H9 (cell line): ENCODE measurements at regions not wholly inside any gene's neighbourhood (a gene's known extent, or its start where the extent isn't known, plus 50 kb on each side); places are given as distances from the start of the nearest gene placed in this dataset.

Experiments
- DNase-seq: peaks from one replicate; pipeline ENCODE4 v3.0.0-alpha.2; 2017
- H2AFZ ChIP-seq: one replicate; pipeline ENCODE4 v1.6.1; 2013; ENCODE audit warnings: mild to moderate bottlenecking, low read length, control low read depth, moderate library complexity
- H2AK5ac ChIP-seq: 2 replicates; pipeline ENCODE4 v1.6.1; 2013; ENCODE audit warnings: low read length, control low read depth, mixed read lengths; ENCODE audit not compliant: insufficient read length
- H2BK120ac ChIP-seq: one replicate; pipeline ENCODE4 v1.6.1; 2013; ENCODE audit warnings: low read depth, mild to moderate bottlenecking, low read length, control low read depth, inconsistent platforms; ENCODE audit not compliant: poor library complexity, severe bottlenecking
- H2BK12ac ChIP-seq: 2 replicates; pipeline ENCODE4 v1.6.1; 2013; ENCODE audit warnings: low read length, control low read depth, mixed read lengths, low read depth; ENCODE audit not compliant: insufficient read length
- H2BK15ac ChIP-seq: 2 replicates; pipeline ENCODE4 v1.6.1; 2013; ENCODE audit warnings: low read depth, low read length, control low read depth
- H2BK20ac ChIP-seq: one replicate; pipeline ENCODE4 v1.6.1; 2013; ENCODE audit warnings: low read depth, mild to moderate bottlenecking, low read length, control low read depth, inconsistent platforms; ENCODE audit not compliant: poor library complexity, severe bottlenecking
- H2BK5ac ChIP-seq: 2 replicates; pipeline ENCODE4 v1.6.1; 2013; ENCODE audit warnings: low read length, control low read depth, mixed read lengths; ENCODE audit not compliant: insufficient read length
- H3K14ac ChIP-seq: 2 replicates; pipeline ENCODE4 v1.6.1; 2013; ENCODE audit warnings: low read length, control low read depth; ENCODE audit not compliant: insufficient read depth
- H3K18ac ChIP-seq: 2 replicates; pipeline ENCODE4 v1.6.1; 2013; ENCODE audit warnings: low read depth, mild to moderate bottlenecking, mixed read lengths, low read length, control low read depth; ENCODE audit not compliant: insufficient read length
- H3K23ac ChIP-seq: 2 replicates; pipeline ENCODE4 v1.6.1; 2013; ENCODE audit warnings: low read length, control low read depth, mixed read lengths, low read depth; ENCODE audit not compliant: insufficient read length
- H3K23me2 ChIP-seq: 2 replicates; pipeline ENCODE4 v1.6.1; 2013; ENCODE audit warnings: low read depth, mild to moderate bottlenecking, mixed read lengths, low read length, control low read depth; ENCODE audit not compliant: insufficient read length, poor library complexity, severe bottlenecking
- H3K27ac ChIP-seq: 2 replicates; pipeline ENCODE4 v1.5.1; 2013; ENCODE audit warnings: low read length, control low read depth, mixed read lengths, low read depth; ENCODE audit not compliant: insufficient read length
- H3K27me3 ChIP-seq: 2 replicates; pipeline ENCODE4 v1.6.1; 2013; ENCODE audit warnings: low read length, control low read depth, inconsistent platforms; ENCODE audit not compliant: insufficient read depth
- H3K4ac ChIP-seq: 2 replicates; pipeline ENCODE4 v1.6.1; 2013; ENCODE audit warnings: low read depth, mild to moderate bottlenecking, control low read depth, inconsistent platforms, low read length, moderate library complexity
- H3K4me1 ChIP-seq: 2 replicates; pipeline ENCODE4 v1.6.1; 2013; ENCODE audit warnings: low read length, control low read depth, inconsistent platforms; ENCODE audit not compliant: insufficient read depth
- H3K4me2 ChIP-seq: 2 replicates; pipeline ENCODE4 v1.6.1; 2013; ENCODE audit warnings: low read length, control low read depth, mixed read lengths; ENCODE audit not compliant: insufficient read length, insufficient read depth
- H3K56ac ChIP-seq: 2 replicates; pipeline ENCODE4 v1.6.1; 2013; ENCODE audit warnings: low read depth, mild to moderate bottlenecking, mixed read lengths, low read length, control low read depth; ENCODE audit not compliant: insufficient read length
- H3K79me1 ChIP-seq: 2 replicates; pipeline ENCODE4 v1.6.1; 2013; ENCODE audit warnings: low read depth, mild to moderate bottlenecking, moderate library complexity, low read length, control low read depth, inconsistent platforms; ENCODE audit not compliant: insufficient read depth, poor library complexity, severe bottlenecking
- H3K79me2 ChIP-seq: 2 replicates; pipeline ENCODE4 v1.6.1; 2013; ENCODE audit warnings: low read length, control low read depth, inconsistent platforms; ENCODE audit not compliant: insufficient read depth
- H3K9ac ChIP-seq: 2 replicates; pipeline ENCODE4 v1.6.1; 2013; ENCODE audit warnings: low read length, control low read depth, mixed read lengths; ENCODE audit not compliant: insufficient read length; ENCODE audit errors: extremely low read depth
- H3K9me3 ChIP-seq: one replicate; pipeline ENCODE4 v1.6.1; 2013; ENCODE audit warnings: low read depth, low read length, inconsistent platforms; ENCODE audit not compliant: control insufficient read depth
- H3T11ph ChIP-seq: one replicate; pipeline ENCODE4 v1.6.1; 2013; ENCODE audit warnings: mild to moderate bottlenecking, low read length, control low read depth, inconsistent platforms
- H4K20me1 ChIP-seq: one replicate; pipeline ENCODE4 v1.6.1; 2013; ENCODE audit not compliant: control insufficient read depth, insufficient read length, insufficient read depth
- H4K5ac ChIP-seq: 2 replicates; pipeline ENCODE4 v1.6.1; 2013; ENCODE audit warnings: low read depth, mild to moderate bottlenecking, mixed read lengths, low read length, control low read depth; ENCODE audit not compliant: insufficient read length
- H4K8ac ChIP-seq: replicated peaks from 2 replicates; pipeline ENCODE4 v1.6.1; 2013; ENCODE audit warnings: low read length, control low read depth, mixed read lengths, low read depth; ENCODE audit not compliant: insufficient read length
- H4K91ac ChIP-seq: 2 replicates; pipeline ENCODE4 v1.6.1; 2013; ENCODE audit warnings: low read depth, mild to moderate bottlenecking, moderate library complexity, mixed read lengths, low read length, control low read depth; ENCODE audit not compliant: insufficient read length
- H3K27ac Mint-ChIP-seq, 3 experiments: 2 replicates in 2 of 3; 3 replicates in 1 of 3; pipeline ENCODE4 v1.8.0; 2020 to 2021; ENCODE audit warnings: mixed read lengths in 3 of 3, mild to moderate bottlenecking in 1 of 3, moderate library complexity in 1 of 3
- H3K27me3 Mint-ChIP-seq: 2 replicates; pipeline ENCODE4 v1.8.0; 2021; ENCODE audit warnings: low read depth, mild to moderate bottlenecking, moderate library complexity, mixed read lengths
- H3K36me3 Mint-ChIP-seq, 3 experiments: 2 replicates in 2 of 3; 3 replicates in 1 of 3; pipeline ENCODE4 v1.8.0; 2020 to 2021; ENCODE audit warnings: low read depth in 3 of 3, mixed read lengths in 3 of 3; ENCODE audit not compliant: insufficient read depth in 1 of 3
- H3K4me1 Mint-ChIP-seq, 2 experiments: 2 replicates each; pipeline ENCODE4 v1.8.0; 2020; ENCODE audit warnings: mixed read lengths in 2 of 2
- H3K4me3 Mint-ChIP-seq, 2 experiments: 2 replicates in 1 of 2; 3 replicates in 1 of 2; pipeline ENCODE4 v1.8.0; 2020 to 2021; ENCODE audit warnings: mild to moderate bottlenecking in 2 of 2, mixed read lengths in 2 of 2, moderate library complexity in 1 of 2
- H3K9me3 Mint-ChIP-seq, 2 experiments: 2 replicates in 1 of 2; 3 replicates in 1 of 2; pipeline ENCODE4 v1.8.0; 2020; ENCODE audit warnings: mild to moderate bottlenecking in 2 of 2, mixed read lengths in 2 of 2, moderate library complexity in 1 of 2
- WGBS: extraction: QIAGEN DNeasy Blood & Tissue Kit; methylation state at CpG from one replicate; pipeline ENCODE4 v1.1.7; 2013; ENCODE audit warnings: missing lambda C conversion rate, low lambda C conversion rate, mixed read lengths; ENCODE audit not compliant: insufficient read length; ENCODE audit errors: extremely low coverage; 5-methylcytosine and 5-hydroxymethylcytosine counted together
- TF ChIP-seq, protein P1 (sequence below): fragments of 200-600 bp; sonication (generic); conservative IDR thresholded peaks from 3 replicates; pipeline ENCODE4 v1.8.0; 2021; ENCODE audit warnings: antibody characterized with exemption, mild to moderate bottlenecking

GRCh38 chr2:67792191-67792590 lies 270.6 kb downstream of the C1D start:
- no peaks in the 10 kb centered on the region for H3K36me3 Mint-ChIP-seq
- no peak overlapping the region for H2BK5ac ChIP-seq
- H3K27me3 ChIP-seq = no peaks in the 10 kb centered on the region
- no CpG with 5 or more reads among the region's 4 CpGs for WGBS
- no peaks in the 10 kb centered on the region for H3K9me3 ChIP-seq
- no peaks in the 10 kb centered on the region for H3K9me3 Mint-ChIP-seq
- H2BK12ac ChIP-seq = no peak overlapping the region
- no peak overlapping the region for H4K91ac ChIP-seq
- DNase-seq = no peak
- H3K23ac ChIP-seq = no peak overlapping the region
- no peak overlapping the region for H4K5ac ChIP-seq
- no peaks in the 10 kb centered on the region for H3K4me1 ChIP-seq
- no peak overlapping the region for H3K4me2 ChIP-seq
- H4K20me1 ChIP-seq = no peaks in the 10 kb centered on the region
- no peak overlapping the region for H3K4me3 Mint-ChIP-seq
- H4K8ac ChIP-seq = no peak overlapping the region
- H2BK120ac ChIP-seq = no peak overlapping the region
- 0 out of 7 replicates have a peak overlapping the region, but pooled peaks of 1 of the 3 experiments have one; percentile 5 for H3K27ac Mint-ChIP-seq
- H3K4me1 Mint-ChIP-seq = 0 out of 4 replicates have a peak, but pooled peaks cover 0 to under 1% of the 10 kb centered on the region in 2 experiments
- no peak overlapping the region for H3K56ac ChIP-seq
- no peak overlapping the region for H2AK5ac ChIP-seq
- no peak overlapping the region for H3K27ac ChIP-seq
- H3K27me3 Mint-ChIP-seq = peaks cover 2% of the 10 kb centered on the region; the same call in 1 of the 2 replicates
- H3K79me1 ChIP-seq = no peaks in the 10 kb centered on the region
- H2AFZ ChIP-seq = no peak overlapping the region
- H3K9ac ChIP-seq = no peak overlapping the region
- H3K4ac ChIP-seq = no peak overlapping the region
- H2BK15ac ChIP-seq = no peak overlapping the region
- no peak overlapping the region for H3K14ac ChIP-seq
- no peak overlapping the region for H3T11ph ChIP-seq
- TF ChIP-seq, protein P1, sequence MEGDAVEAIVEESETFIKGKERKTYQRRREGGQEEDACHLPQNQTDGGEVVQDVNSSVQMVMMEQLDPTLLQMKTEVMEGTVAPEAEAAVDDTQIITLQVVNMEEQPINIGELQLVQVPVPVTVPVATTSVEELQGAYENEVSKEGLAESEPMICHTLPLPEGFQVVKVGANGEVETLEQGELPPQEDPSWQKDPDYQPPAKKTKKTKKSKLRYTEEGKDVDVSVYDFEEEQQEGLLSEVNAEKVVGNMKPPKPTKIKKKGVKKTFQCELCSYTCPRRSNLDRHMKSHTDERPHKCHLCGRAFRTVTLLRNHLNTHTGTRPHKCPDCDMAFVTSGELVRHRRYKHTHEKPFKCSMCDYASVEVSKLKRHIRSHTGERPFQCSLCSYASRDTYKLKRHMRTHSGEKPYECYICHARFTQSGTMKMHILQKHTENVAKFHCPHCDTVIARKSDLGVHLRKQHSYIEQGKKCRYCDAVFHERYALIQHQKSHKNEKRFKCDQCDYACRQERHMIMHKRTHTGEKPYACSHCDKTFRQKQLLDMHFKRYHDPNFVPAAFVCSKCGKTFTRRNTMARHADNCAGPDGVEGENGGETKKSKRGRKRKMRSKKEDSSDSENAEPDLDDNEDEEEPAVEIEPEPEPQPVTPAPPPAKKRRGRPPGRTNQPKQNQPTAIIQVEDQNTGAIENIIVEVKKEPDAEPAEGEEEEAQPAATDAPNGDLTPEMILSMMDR = no peak
- no peaks in the 10 kb centered on the region for H3K23me2 ChIP-seq
- no peak overlapping the region for H3K18ac ChIP-seq
- no peaks in the 10 kb centered on the region for H3K79me2 ChIP-seq
- no peak overlapping the region for H2BK20ac ChIP-seq
